ENCODE measurements at regions not wholly inside any gene's neighbourhood (a gene's known extent, or its start where the extent isn't known, plus 50 kb on each side); places are given as distances from the start of the nearest gene placed in this dataset.

- H3K18ac ChIP-seq (ENCODE audit: low read depth, low read length), result no peak overlapping the region
- CTCF ChIA-PET, result no interaction called here
- DNase-seq (peak; percentile 90), ATAC-seq (ENCODE audit: low read depth) (peak; percentile 96)
- no peaks in the 10 kb centered on the region for H3K9me3 ChIP-seq (ENCODE audit: control insufficient read depth, insufficient read depth, low read length)
- H3K14ac ChIP-seq (replicated peaks; ENCODE audit: low read depth, low read length), result no peak overlapping the region
- no CpG with 5 or more reads among the region's 2 CpGs for WGBS, 2 experiments (ENCODE audit: extremely low coverage in 2 of 2, insufficient read length in 1 of 2)
- in situ Hi-C loops (cut with MboI; ENCODE audit: low sequenced_read_pairs) (no loop called here), dilution Hi-C loops (cut with HindIII; ENCODE audit: low sequenced_read_pairs, unreplicated experiment) (no loop called here), intact Hi-C loops (cut with micrococcal nuclease) (loop anchor here (5.0 kb wide), 1 partner anchor 81 kb away; no protein-coding TSS in a partner anchor)
- peak overlapping the region; percentile 84; the same call in 1 of the 2 replicates for H3K4ac ChIP-seq (ENCODE audit: low read depth, low read length)
- H2AFZ ChIP-seq (replicated peaks; ENCODE audit: low read length, poor library complexity), result no peak overlapping the region
- no peak overlapping the region; the same call in 1 of the 2 replicates for H3K27ac ChIP-seq (ENCODE audit: insufficient read depth, low read length)
- no peak overlapping the region for H4K8ac ChIP-seq (ENCODE audit: low read depth in 2 of 2, low read length in 2 of 2)
- no peak overlapping the region for H3K4me2 ChIP-seq (ENCODE audit: low read depth, low read length)
- no peak overlapping the region for H3K56ac ChIP-seq (ENCODE audit: extremely low read depth, insufficient read depth, low read length)
- H2AK9ac ChIP-seq (replicated peaks; ENCODE audit: low read depth, low read length, poor library complexity), result no peak overlapping the region
- H3K23ac ChIP-seq (ENCODE audit: low read depth, low read length), result no peak overlapping the region
- BruUV-seq (replicated peaks), result no TSS peak
- POLR2A ChIA-PET (ENCODE audit: unreplicated experiment), result no interaction called here
- no peak overlapping the region for H2AK5ac ChIP-seq (ENCODE audit: low read depth, low read length)
- H3K9ac ChIP-seq (ENCODE audit: low read depth, low read length), result no peak overlapping the region
- H3K4me3 ChIP-seq (ENCODE audit: insufficient read depth, low read depth, low read length), result no peak overlapping the region
- no peaks in the 10 kb centered on the region for H3K79me1 ChIP-seq (ENCODE audit: low read depth in 1 of 2, low read length in 2 of 2)
- peaks cover 7% of the 10 kb centered on the region for H3K9me1 ChIP-seq (ENCODE audit: insufficient read depth, low read length)
- H4K5ac ChIP-seq (ENCODE audit: low read depth, low read length), result no peak overlapping the region
- H3K27me3 ChIP-seq (ENCODE audit: control insufficient read depth, insufficient read depth, low read length), result no peaks in the 10 kb centered on the region
- H2BK120ac ChIP-seq (ENCODE audit: low read depth, low read length), result peak overlapping the region; percentile 76
- H3K36me3 ChIP-seq (ENCODE audit: control insufficient read depth, insufficient read depth, low read length), result no peaks in the 10 kb centered on the region
- H2BK20ac ChIP-seq (ENCODE audit: low read depth, low read length), result peak overlapping the region; percentile 81
- no peaks in the 10 kb centered on the region for H4K20me1 ChIP-seq (ENCODE audit: insufficient read depth, low read length)
- H4K91ac ChIP-seq (ENCODE audit: insufficient read depth, low read depth, low read length), result no peak overlapping the region
- H3K4me1 ChIP-seq (ENCODE audit: control insufficient read depth, insufficient read depth, low read length), result peaks cover 5% of the 10 kb centered on the region
- peak overlapping the region; percentile 53; the same call in 1 of the 3 replicates for H2BK15ac ChIP-seq (ENCODE audit: low read depth, low read length)
- no peak overlapping the region for H2BK5ac ChIP-seq (ENCODE audit: low read depth, low read length, poor library complexity, severe bottlenecking)
- TF ChIP-seq SMC3 (IDR thresholded peaks at IDR 0.05; ENCODE audit: low read depth, low read length) (no peak), NFE2L2 (IDR thresholded peaks at IDR 0.05; ENCODE audit: low read depth, low read length) (peak; percentile 81), CHD1 (IDR thresholded peaks at IDR 0.05; ENCODE audit: low read depth, low read length) (no peak), MAZ (IDR thresholded peaks at IDR 0.05; ENCODE audit: borderline replicate concordance, low read depth, low read length) (no peak), RCOR1 (IDR thresholded peaks at IDR 0.05; ENCODE audit: insufficient replicate concordance, low read length) (no peak), MXI1 (IDR thresholded peaks at IDR 0.05; ENCODE audit: borderline replicate concordance, low read depth, low read length) (no peak), BHLHE40 (IDR thresholded peaks at IDR 0.05; ENCODE audit: low read depth, low read length) (peak; percentile 60; the same call in 1 of the 2 replicates), RAD21 (IDR thresholded peaks at IDR 0.05; ENCODE audit: low read length) (no peak), USF2 (IDR thresholded peaks at IDR 0.05; ENCODE audit: low read depth, low read length) (no peak), CTCF (conservative IDR thresholded peaks at IDR 0.05; ENCODE audit: low read depth, low read length) (no peak), MAFK (IDR thresholded peaks at IDR 0.05; ENCODE audit: low read depth, low read length) (peak; percentile 53; the same call in 1 of the 2 replicates), FOS (IDR thresholded peaks at IDR 0.05; ENCODE audit: low read depth, low read length) (peak; percentile 98)
Measured at GRCh38 chr13:22173610-22174009, 502.7 kb downstream of the FGF9 start.
